Naive B cell (primary cell): ENCODE measurements at regions not wholly inside any gene's neighbourhood (a gene's known extent, or its start where the extent isn't known, plus 50 kb on each side); places are given as distances from the start of the nearest gene placed in this dataset.

Experiments used
- ATAC-seq, 2 donors: fragments of 150-1000 bp; cut with Tn5 transposase; 2 replicates each; pipeline ENCODE4 v1.10.0; 2021; ENCODE audit warnings: low read depth in 2 of 2, mild to moderate bottlenecking in 2 of 2, moderate library complexity in 2 of 2
- DNase-seq: peaks from one replicate; pipeline ENCODE4 v3.0.0; 2022
- H3K27ac Mint-ChIP-seq, 6 donors: one replicate each; pipeline ENCODE4 v1.8.0; 2020 to 2022; ENCODE audit warnings: mild to moderate bottlenecking in 6 of 6, mixed read lengths in 6 of 6, moderate library complexity in 5 of 6, inconsistent platforms in 2 of 6
- H3K27me3 Mint-ChIP-seq, 3 donors: one replicate each; pipeline ENCODE4 v1.8.0; 2021 to 2022; ENCODE audit warnings: mixed read lengths in 3 of 3, mild to moderate bottlenecking in 1 of 3
- H3K36me3 Mint-ChIP-seq, 2 donors: one replicate each; pipeline ENCODE4 v1.8.0; 2020 to 2022; ENCODE audit warnings: mixed read lengths in 2 of 2, inconsistent platforms in 1 of 2, mild to moderate bottlenecking in 1 of 2
- H3K4me1 Mint-ChIP-seq, 3 donors: one replicate each; pipeline ENCODE4 v1.8.0; 2020 to 2022; ENCODE audit warnings: mixed read lengths in 3 of 3, inconsistent platforms in 1 of 3, mild to moderate bottlenecking in 1 of 3, moderate library complexity in 1 of 3
- H3K4me3 Mint-ChIP-seq, 8 donors: one replicate each; pipeline ENCODE4 v1.8.0; 2020 to 2022; ENCODE audit warnings: mild to moderate bottlenecking in 8 of 8, mixed read lengths in 8 of 8, moderate library complexity in 8 of 8, inconsistent platforms in 2 of 8
- H3K9me3 Mint-ChIP-seq, 7 donors: one replicate each; pipeline ENCODE4 v1.8.0; 2020 to 2022; ENCODE audit warnings: mixed read lengths in 7 of 7, mild to moderate bottlenecking in 5 of 7, inconsistent platforms in 2 of 7, moderate library complexity in 1 of 7

DNA sequence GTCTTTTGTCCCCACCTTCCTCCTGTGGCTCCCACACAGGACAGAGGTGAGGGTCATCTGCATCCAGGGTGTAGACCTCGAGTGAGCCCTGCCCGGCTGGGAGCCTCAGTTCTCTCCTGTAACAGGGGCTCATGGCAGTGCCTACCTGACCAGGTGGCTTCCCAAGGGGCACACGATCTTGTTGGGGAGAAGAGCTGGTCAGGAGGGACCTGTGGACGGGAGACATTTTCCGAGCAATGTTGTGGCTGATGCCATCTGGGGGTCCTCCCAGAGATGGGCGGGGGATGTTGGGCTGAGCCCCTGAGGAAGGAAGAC lies 51.9 kb downstream of the CEBPB start:
- peaks cover 0 to 22% (median 16%) of the 10 kb centered on the region in 3 donors for H3K27me3 Mint-ChIP-seq
- ATAC-seq (no peak), DNase-seq (no peak)
- no peak overlapping the region for H3K27ac Mint-ChIP-seq
- H3K9me3 Mint-ChIP-seq = no peaks in the 10 kb centered on the region
- H3K4me3 Mint-ChIP-seq = no peak overlapping the region
- no peaks in the 10 kb centered on the region for H3K36me3 Mint-ChIP-seq
- no peaks in the 10 kb centered on the region for H3K4me1 Mint-ChIP-seq

GRCh38 chr20:50242863-50243609 lies 52.4 kb downstream of the CEBPB start:
- Mint-ChIP-seq H3K9me3 (no peaks in the 10 kb centered on the region), H3K27me3 (peaks cover 0 to 22% (median 16%) of the 10 kb centered on the region in 3 donors), H3K4me1 (no peaks in the 10 kb centered on the region), H3K4me3 (no peak overlapping the region), H3K27ac (no peak overlapping the region), H3K36me3 (no peaks in the 10 kb centered on the region)
- DNase-seq (no peak), ATAC-seq (no peak)

DNA sequence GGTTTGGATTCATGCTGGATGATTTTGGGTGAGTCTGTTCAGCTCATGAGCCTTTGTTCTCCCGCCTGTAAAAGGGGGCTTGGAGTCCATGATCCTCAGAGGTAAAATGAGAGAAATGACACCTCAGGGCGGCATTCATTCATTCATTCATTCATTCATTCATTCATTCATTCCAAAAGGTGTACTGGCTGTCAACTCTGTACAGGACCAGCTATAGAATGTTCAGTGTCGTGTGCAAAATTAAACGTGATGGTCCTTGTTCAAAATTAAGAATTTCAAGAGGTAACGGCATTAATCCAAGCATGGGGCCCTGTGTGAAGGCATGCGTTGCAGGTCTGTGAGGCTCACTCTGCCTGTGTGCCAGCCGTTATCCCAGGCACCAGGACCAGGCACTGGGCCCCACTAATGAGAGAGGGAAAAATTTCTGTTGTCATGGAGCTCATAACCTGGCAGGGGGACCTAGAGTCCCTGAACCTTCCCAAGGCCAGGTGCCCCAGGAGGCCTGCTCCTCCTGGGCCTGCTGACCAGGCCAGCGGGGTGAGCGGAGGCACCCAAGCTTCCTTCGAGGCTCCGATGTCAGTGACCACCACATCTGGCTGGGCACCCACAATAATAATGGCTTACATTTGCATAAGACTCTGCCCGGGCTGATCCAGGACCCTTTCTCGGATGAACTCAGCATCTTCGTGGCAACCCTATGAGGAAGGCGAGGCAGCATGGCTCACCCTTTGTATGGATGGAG lies 53.2 kb downstream of the CEBPB start:
- ATAC-seq (no peak), DNase-seq (no peak)
- Mint-ChIP-seq H3K36me3 (no peaks in the 10 kb centered on the region), H3K27ac (no peak overlapping the region), H3K4me1 (no peaks in the 10 kb centered on the region), H3K4me3 (no peak overlapping the region), H3K27me3 (peaks cover 0 to 17% (median 10%) of the 10 kb centered on the region in 3 donors), H3K9me3 (no peaks in the 10 kb centered on the region)

GRCh38 chr20:50244352-50245149 lies 53.9 kb downstream of the CEBPB start:
- Mint-ChIP-seq H3K27me3 (peaks cover 0 to 12% (median 8%) of the 10 kb centered on the region in 3 donors), H3K36me3 (no peaks in the 10 kb centered on the region), H3K4me3 (no peak overlapping the region), H3K27ac (no peak overlapping the region), H3K9me3 (no peaks in the 10 kb centered on the region), H3K4me1 (no peaks in the 10 kb centered on the region)
- DNase-seq (no peak), ATAC-seq (no peak)

GRCh38 chr20:50245498-50246366 lies 55.1 kb downstream of the CEBPB start:
- DNase-seq (no peak), ATAC-seq (no peak)
- H3K27ac Mint-ChIP-seq = no peak overlapping the region
- no peaks in the 10 kb centered on the region for H3K4me1 Mint-ChIP-seq
- no peak overlapping the region for H3K4me3 Mint-ChIP-seq
- H3K36me3 Mint-ChIP-seq = no peaks in the 10 kb centered on the region
- no peaks in the 10 kb centered on the region for H3K9me3 Mint-ChIP-seq
- H3K27me3 Mint-ChIP-seq = peaks cover 0 to 7% (median 5%) of the 10 kb centered on the region in 3 donors

- Mint-ChIP-seq H3K9me3 (no peaks in the 10 kb centered on the region), H3K27me3 (peaks cover 0 to 11% (median 5%) of the 10 kb centered on the region in 3 donors), H3K4me1 (no peaks in the 10 kb centered on the region), H3K27ac (no peak overlapping the region), H3K36me3 (no peaks in the 10 kb centered on the region), H3K4me3 (no peak overlapping the region)
- ATAC-seq = no peak
- DNase-seq = no peak
These were observed 56.0 kb downstream of the CEBPB start for GRCh38 chr20:50246367-50247195.

GRCh38 chr20:50247196-50248094 lies 56.8 kb downstream of the CEBPB start:
- DNase-seq (no peak), ATAC-seq (no peak)
- H3K9me3 Mint-ChIP-seq = no peaks in the 10 kb centered on the region
- H3K4me3 Mint-ChIP-seq = no peak overlapping the region
- peaks cover 0 to 20% (median 5%) of the 10 kb centered on the region in 3 donors for H3K27me3 Mint-ChIP-seq
- no peak overlapping the region for H3K27ac Mint-ChIP-seq
- H3K4me1 Mint-ChIP-seq = no peaks in the 10 kb centered on the region
- H3K36me3 Mint-ChIP-seq = no peaks in the 10 kb centered on the region

- no peak for DNase-seq
- Mint-ChIP-seq H3K27me3 (peaks cover 0 to 27% (median 5%) of the 10 kb centered on the region in 3 donors), H3K27ac (no peak overlapping the region), H3K4me3 (no peak overlapping the region), H3K4me1 (no peaks in the 10 kb centered on the region), H3K9me3 (no peaks in the 10 kb centered on the region), H3K36me3 (no peaks in the 10 kb centered on the region)
- no peak for ATAC-seq
These were observed 57.5 kb downstream of the CEBPB start for GRCh38 chr20:50248104-50248641.

DNA sequence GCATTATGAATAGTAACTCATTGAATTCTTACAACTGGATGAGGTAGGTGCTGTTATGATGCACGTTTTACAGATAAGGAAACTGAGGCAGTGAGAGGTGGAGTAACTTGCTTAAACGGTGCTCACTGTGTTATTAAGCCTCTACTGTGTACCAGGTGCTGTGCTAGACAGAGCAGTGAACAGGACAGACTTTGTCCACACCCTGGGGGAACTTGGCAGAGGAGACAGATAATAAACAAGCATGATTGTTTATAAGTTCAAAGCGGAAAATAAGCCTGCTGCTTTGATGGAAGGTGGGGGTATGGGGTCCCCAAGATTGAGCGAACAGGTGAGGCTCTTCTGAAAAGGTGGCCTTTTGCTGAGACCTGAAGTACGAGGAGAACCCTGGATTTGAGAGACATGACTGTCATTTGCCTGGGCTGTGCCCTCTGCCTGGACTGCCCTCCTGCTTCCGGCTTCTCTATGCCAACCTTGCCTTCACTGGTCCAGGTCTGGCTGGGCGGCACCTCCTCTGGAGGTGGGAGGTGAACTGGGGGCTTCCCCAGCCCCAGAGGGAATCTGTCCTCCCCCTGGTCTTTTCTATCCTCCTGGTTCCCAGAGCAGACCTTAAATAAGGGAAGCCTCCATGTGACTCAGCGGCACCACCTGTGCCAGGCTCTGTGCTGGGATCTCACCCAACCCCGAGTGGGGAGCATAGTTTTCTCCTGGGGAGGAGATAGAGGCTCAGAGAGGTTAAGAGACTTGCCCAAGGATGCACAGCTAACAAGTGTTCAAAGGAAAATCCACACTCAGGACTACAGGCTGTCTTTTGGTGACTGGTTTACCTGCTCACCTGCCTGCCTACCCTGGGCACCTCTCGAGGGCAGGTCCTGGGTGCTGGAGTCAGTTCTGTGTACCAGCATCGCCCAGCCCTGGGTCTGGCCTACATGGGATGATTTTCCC lies 59.1 kb downstream of the CEBPB start:
- no peak for ATAC-seq
- DNase-seq = no peak
- peaks cover 4 to 30% (median 5%) of the 10 kb centered on the region in 3 donors for H3K27me3 Mint-ChIP-seq
- H3K27ac Mint-ChIP-seq = no peak overlapping the region
- H3K9me3 Mint-ChIP-seq = no peaks in the 10 kb centered on the region
- no peaks in the 10 kb centered on the region for H3K4me1 Mint-ChIP-seq
- H3K36me3 Mint-ChIP-seq = no peaks in the 10 kb centered on the region
- peak overlapping the region in 1 of 8 donors; percentile 74 for H3K4me3 Mint-ChIP-seq

- Mint-ChIP-seq H3K9me3 (no peaks in the 10 kb centered on the region), H3K27ac (no peak overlapping the region), H3K4me1 (no peaks in the 10 kb centered on the region), H3K36me3 (no peaks in the 10 kb centered on the region), H3K4me3 (no peak overlapping the region), H3K27me3 (peaks cover 5 to 30% (median 8%) of the 10 kb centered on the region in 3 donors)
- DNase-seq (no peak), ATAC-seq (no peak)
These were observed 60.2 kb downstream of the CEBPB start for GRCh38 chr20:50250679-50251382.
